Thyroid gland (tissue), 4 donors: ENCODE measurements at regions not wholly inside any gene's neighbourhood (a gene's known extent, or its start where the extent isn't known, plus 50 kb on each side); places are given as distances from the start of the nearest gene placed in this dataset.

ENCODE experiments used
- DNase-seq, 2 donors: peaks; one replicate each; pipeline ENCODE4 v3.0.0-alpha.2; 2019
- H3K27ac ChIP-seq, 3 donors: fragments of 200-600 bp; sonication (generic); 1 replicate in 2 of 3; 2 replicates in 1 of 3; pipeline ENCODE4 v1.5.1; 2016 to 2019; ENCODE audit warnings: mild to moderate bottlenecking in 1 of 3, moderate library complexity in 1 of 3
- H3K27me3 ChIP-seq: fragments of 200-600 bp; sonication (generic); one replicate; pipeline ENCODE4 v1.5.1; 2019
- H3K36me3 ChIP-seq, 2 donors: fragments of 200-600 bp; sonication (generic); one replicate each; pipeline ENCODE4 v1.5.1; 2016 to 2019
- H3K4me1 ChIP-seq, 2 donors: fragments of 200-600 bp; sonication (generic); one replicate each; pipeline ENCODE4 v1.5.1; 2017 to 2019
- H3K4me3 ChIP-seq, 3 donors: fragments of 200-600 bp; sonication (generic); replicated peaks in 1 of 3; 1 replicate in 2 of 3; 2 replicates in 1 of 3; pipeline ENCODE4 v1.5.1; 2016; ENCODE audit warnings: mild to moderate bottlenecking in 1 of 3
- H3K9me3 ChIP-seq: fragments of 200-600 bp; sonication (generic); one replicate; pipeline ENCODE4 v1.5.1; 2017
- CTCF ChIP-seq, 6 experiments: fragments of 200-600 bp in 3 of 6; fragments of 450-650 bp in 3 of 6; sonication (generic) in 3 of 6; IDR thresholded peaks; one replicate each; pipeline ENCODE4 v1.5.1; 2016 to 2019; ENCODE audit warnings: antibody characterized with exemption in 6 of 6, mild to moderate bottlenecking in 2 of 6, inconsistent platforms in 1 of 6, moderate library complexity in 1 of 6
- POLR2A ChIP-seq, 2 donors: fragments of 450-650 bp; IDR thresholded peaks; one replicate each; pipeline ENCODE4 v1.6.1; 2017; ENCODE audit warnings: antibody characterized with exemption in 2 of 2, mild to moderate bottlenecking in 2 of 2, moderate library complexity in 1 of 2
- WGBS, 2 donors: methylation state at CpG; one replicate each; pipeline ENCODE4 v1.1.5; 2017; 5-methylcytosine and 5-hydroxymethylcytosine counted together
- intact Hi-C: fragments of 100-400 bp; cut with DNase I; formaldehyde crosslinking; loops from one replicate; pipeline ENCODE4 v1.15.1; 2023

GRCh38 chr21:41010101-41010435, 157.9 kb upstream of the BACE2 start:
- H3K4me1 ChIP-seq: no peaks in the 10 kb centered on the region
- H3K4me3 ChIP-seq: no peak overlapping the region
- no peak overlapping the region for H3K27ac ChIP-seq
- no peaks in the 10 kb centered on the region for H3K9me3 ChIP-seq
- 18 to 25% methylated on average over 6 of the region's 6 CpGs for WGBS, 2 donors
- TF ChIP-seq POLR2A (IDR thresholded peaks at IDR 0.05): no peak
- no peak for TF ChIP-seq CTCF (IDR thresholded peaks at IDR 0.05)
- no peaks in the 10 kb centered on the region for H3K36me3 ChIP-seq
- intact Hi-C loops: no loop called here
- H3K27me3 ChIP-seq: no peaks in the 10 kb centered on the region
- DNase-seq: no peak

GRCh38 chr21:41011098-41011731, 156.7 kb upstream of the BACE2 start:
- 73 to 80% methylated on average over 16 of the region's 16 CpGs for WGBS, 2 donors
- Histone ChIP-seq H3K9me3 (no peaks in the 10 kb centered on the region), H3K27ac (no peak overlapping the region), H3K4me3 (no peak overlapping the region), H3K36me3 (no peaks in the 10 kb centered on the region), H3K4me1 (no peaks in the 10 kb centered on the region), H3K27me3 (no peaks in the 10 kb centered on the region)
- no peak for DNase-seq
- TF ChIP-seq POLR2A (IDR thresholded peaks at IDR 0.05): no peak
- no peak for TF ChIP-seq CTCF (IDR thresholded peaks at IDR 0.05)
- intact Hi-C loops: no loop called here

DNA sequence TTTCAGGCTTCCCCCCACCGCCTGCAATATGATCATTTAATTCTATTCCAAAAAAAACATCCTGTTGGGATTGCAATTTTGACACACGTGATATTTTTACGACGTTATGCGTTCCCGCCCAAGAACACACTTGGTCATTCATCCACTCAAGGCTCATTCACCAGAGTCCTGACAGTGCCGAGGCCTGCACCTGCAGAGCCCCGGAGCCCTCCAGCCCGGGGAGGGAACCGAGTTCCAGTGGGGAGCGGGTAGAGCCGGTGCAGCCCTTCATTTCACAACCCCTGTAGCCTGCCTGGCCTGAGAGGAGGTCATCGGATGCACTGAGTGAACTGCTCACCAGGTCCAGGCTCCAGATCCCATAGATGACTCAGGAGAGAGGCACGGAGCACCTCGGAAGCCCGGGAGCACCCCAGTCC, 156.0 kb upstream of the BACE2 start:
- WGBS, 2 donors: 80 to 82% methylated on average over 15 to 16 of the region's 16 CpGs
- H3K36me3 ChIP-seq: no peaks in the 10 kb centered on the region
- no peaks in the 10 kb centered on the region for H3K27me3 ChIP-seq

GRCh38 chr21:41012425-41012824, 155.5 kb upstream of the BACE2 start:
- WGBS, 2 donors: 91 to 93% methylated on average over 3 of the region's 3 CpGs

More for the DNA sequence above, 156.0 kb upstream of the BACE2 start:
- TF ChIP-seq POLR2A (IDR thresholded peaks at IDR 0.05): no peak
- TF ChIP-seq CTCF (IDR thresholded peaks at IDR 0.05): no peak
- Histone ChIP-seq H3K4me1 (no peaks in the 10 kb centered on the region), H3K4me3 (no peak overlapping the region), H3K9me3 (no peaks in the 10 kb centered on the region), H3K27ac (no peak overlapping the region)
- no peak for DNase-seq
- intact Hi-C loops: no loop called here

DNA sequence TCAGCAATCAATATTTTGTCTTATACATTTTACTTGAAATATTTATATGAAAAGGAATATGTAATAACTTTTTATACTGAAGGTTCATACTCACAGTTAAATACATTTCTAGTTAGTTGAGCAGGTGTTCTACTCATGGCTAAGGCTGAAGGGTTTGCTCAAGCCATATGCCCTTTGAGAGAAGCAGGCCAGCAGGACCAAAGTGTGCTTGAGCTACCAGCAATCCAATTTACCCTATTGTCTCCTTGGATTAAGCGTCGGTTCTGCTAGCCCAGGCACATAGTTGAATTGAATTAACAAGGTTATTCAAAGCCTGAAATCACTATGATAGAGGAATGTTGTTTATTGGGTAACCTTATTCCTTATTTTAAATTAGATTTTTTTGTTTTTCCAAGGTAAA, 151.5 kb upstream of the BACE2 start:
- TF ChIP-seq CTCF (IDR thresholded peaks at IDR 0.05) (no peak), POLR2A (IDR thresholded peaks at IDR 0.05) (no peak)
- Histone ChIP-seq H3K4me3 (no peak overlapping the region), H3K27me3 (no peaks in the 10 kb centered on the region), H3K27ac (no peak overlapping the region), H3K4me1 (no peaks in the 10 kb centered on the region), H3K9me3 (no peaks in the 10 kb centered on the region), H3K36me3 (no peaks in the 10 kb centered on the region)
- intact Hi-C loops: no loop called here
- whole genome bisulfite sequencing, 2 donors: 82 to 87% methylated on average over 2 of the region's 2 CpGs
- no peak for DNase-seq

More at GRCh38 chr21:41012425-41012824, 155.5 kb upstream of the BACE2 start:
- no peaks in the 10 kb centered on the region for H3K36me3 ChIP-seq
- no peak overlapping the region for H3K27ac ChIP-seq
- no peaks in the 10 kb centered on the region for H3K4me1 ChIP-seq
- intact Hi-C loops: no loop called here
- no peaks in the 10 kb centered on the region for H3K27me3 ChIP-seq
- no peaks in the 10 kb centered on the region for H3K9me3 ChIP-seq
- DNase-seq: no peak
- H3K4me3 ChIP-seq: no peak overlapping the region
- TF ChIP-seq CTCF (IDR thresholded peaks at IDR 0.05) (no peak), POLR2A (IDR thresholded peaks at IDR 0.05) (no peak)
